Non-pigmented ciliary epithelial cell (primary cell): ENCODE measurements at regions not wholly inside any gene's neighbourhood (a gene's known extent, or its start where the extent isn't known, plus 50 kb on each side); places are given as distances from the start of the nearest gene placed in this dataset.

Experiments used
- DNase-seq: peaks from one replicate; pipeline ENCODE4 v3.0.0-alpha.2; 2010; ENCODE audit warnings: low read depth

GRCh38 chr14:58814466-58814865, 176.7 kb downstream of the DACT1 start:
- DNase-seq = no peak

- DNase-seq = peak; percentile 48
These were observed 177.5 kb downstream of the DACT1 start for GRCh38 chr14:58815161-58815701.

- no peak for DNase-seq
These were observed 178.0 kb downstream of the DACT1 start for GRCh38 chr14:58815794-58816193.

GRCh38 chr14:58816416-58817115, 178.8 kb downstream of the DACT1 start:
- no peak for DNase-seq

- DNase-seq = peak; percentile 31
These were observed 180.1 kb downstream of the DACT1 start for GRCh38 chr14:58817846-58818245.

GRCh38 chr14:58820032-58820431, 182.3 kb downstream of the DACT1 start:
- DNase-seq = no peak

GRCh38 chr14:58821421-58821820, 183.7 kb downstream of the DACT1 start:
- DNase-seq = no peak

- no peak for DNase-seq
These were observed 185.1 kb downstream of the DACT1 start for GRCh38 chr14:58822856-58823255.

- no peak for DNase-seq
These were observed 185.6 kb downstream of the DACT1 start for GRCh38 chr14:58823312-58823711.

GRCh38 chr14:58824106-58824505, 186.3 kb downstream of the DACT1 start:
- DNase-seq = no peak

- no peak for DNase-seq
These were observed 187.0 kb downstream of the DACT1 start for GRCh38 chr14:58824796-58825195.

GRCh38 chr14:58825606-58826005, 187.8 kb downstream of the DACT1 start:
- no peak for DNase-seq

- no peak for DNase-seq
These were observed 189.3 kb downstream of the DACT1 start for GRCh38 chr14:58826845-58827686.

GRCh38 chr14:58828298-58828697, 190.5 kb downstream of the DACT1 start:
- DNase-seq = no peak

GRCh38 chr14:58829594-58829993, 191.8 kb downstream of the DACT1 start:
- DNase-seq = no peak

- no peak for DNase-seq
These were observed 192.4 kb downstream of the DACT1 start for GRCh38 chr14:58830121-58830520.

GRCh38 chr14:58832095-58832521, 194.3 kb downstream of the DACT1 start:
- no peak for DNase-seq

GRCh38 chr14:58833634-58834378, 196.0 kb downstream of the DACT1 start:
- no peak for DNase-seq

GRCh38 chr14:58836303-58836974, 198.7 kb downstream of the DACT1 start:
- DNase-seq = no peak

- DNase-seq = no peak
These were observed 201.5 kb downstream of the DACT1 start for GRCh38 chr14:58839233-58839632.

GRCh38 chr14:58844544-58844943, 206.8 kb downstream of the DACT1 start:
- DNase-seq = no peak
